Neural cell (in vitro differentiated cells): ENCODE measurements at regions not wholly inside any gene's neighbourhood (a gene's known extent, or its start where the extent isn't known, plus 50 kb on each side); places are given as distances from the start of the nearest gene placed in this dataset.

Source experiments
- H2AFZ ChIP-seq: fragments of 200-600, 300-800 bp; sonication (generic), shearing (Covaris generic); 2 replicates; pipeline ENCODE4 v1.6.0; 2014; ENCODE audit warnings: low read depth, mild to moderate bottlenecking, antibody characterized with exemption, low read length, moderate library complexity
- H3F3A ChIP-seq: fragments of 200-600 bp; shearing (Covaris generic); 2 replicates; pipeline ENCODE4 v1.6.1; 2016; ENCODE audit warnings: mild to moderate bottlenecking, moderate library complexity, mixed read lengths, antibody characterized with exemption, low read length; ENCODE audit not compliant: insufficient read depth, poor library complexity, severe bottlenecking
- H3K27ac ChIP-seq: fragments of 200-600, 300-800 bp; sonication (generic), shearing (Covaris generic); 2 replicates; pipeline ENCODE4 v1.5.1; 2014; ENCODE audit warnings: mild to moderate bottlenecking, low read length, moderate library complexity
- H3K27me3 ChIP-seq: fragments of 300-800, 200-600 bp; sonication (generic), shearing (Covaris generic); 2 replicates; pipeline ENCODE4 v1.6.0; 2014; ENCODE audit warnings: mild to moderate bottlenecking, low read depth, low read length, moderate library complexity; ENCODE audit not compliant: insufficient read depth
- H3K36me3 ChIP-seq: fragments of 300-800, 200-600 bp; sonication (generic), shearing (Covaris generic); 2 replicates; pipeline ENCODE4 v1.5.1; 2014; ENCODE audit warnings: mild to moderate bottlenecking, antibody characterized with exemption, low read length, moderate library complexity; ENCODE audit not compliant: insufficient read depth
- H3K4me2 ChIP-seq: fragments of 300-800, 200-600 bp; sonication (generic), shearing (Covaris generic); 2 replicates; pipeline ENCODE4 v1.6.0; 2014; ENCODE audit warnings: mild to moderate bottlenecking, low read length
- H3K4me3 ChIP-seq: fragments of 300-800, 200-600 bp; sonication (generic), shearing (Covaris generic); 2 replicates; pipeline ENCODE4 v1.5.1; 2014; ENCODE audit warnings: mild to moderate bottlenecking, low read length, moderate library complexity
- H3K79me2 ChIP-seq: fragments of 200-600 bp; shearing (Covaris generic); replicated peaks from 2 replicates; pipeline ENCODE4 v1.6.0; 2014; ENCODE audit warnings: mild to moderate bottlenecking, low read length, moderate library complexity; ENCODE audit not compliant: insufficient read depth
- H3K9ac ChIP-seq: fragments of 300-800, 200-600 bp; sonication (generic), shearing (Covaris generic); 2 replicates; pipeline ENCODE4 v1.6.1; 2016; ENCODE audit warnings: mild to moderate bottlenecking, low read length, mixed read lengths
- H3K9me2 ChIP-seq: fragments of 200-600 bp; shearing (Covaris generic); 2 replicates; pipeline ENCODE4 v1.6.1; 2016; ENCODE audit warnings: mild to moderate bottlenecking, low read length, mixed read lengths; ENCODE audit not compliant: insufficient read depth
- H3K9me3 ChIP-seq: fragments of 200-600, 300-800 bp; sonication (generic), shearing (Covaris generic); 2 replicates; pipeline ENCODE4 v1.6.1; 2016; ENCODE audit warnings: mild to moderate bottlenecking, mixed run types, low read length, moderate library complexity, mixed read lengths
- H4K20me1 ChIP-seq: fragments of 200-600 bp; shearing (Covaris generic); 2 replicates; pipeline ENCODE4 v1.6.1; 2016; ENCODE audit warnings: mild to moderate bottlenecking, mixed run types; ENCODE audit not compliant: insufficient read depth
- EP300 ChIP-seq: fragments of 450-650 bp; conservative IDR thresholded peaks from 2 replicates; pipeline ENCODE4 v1.6.1; 2014; ENCODE audit warnings: antibody characterized with exemption, mild to moderate bottlenecking, moderate library complexity; ENCODE audit not compliant: poor library complexity, severe bottlenecking
- EZH2 ChIP-seq: fragments of 200-600, 300-800 bp; shearing (Covaris generic), sonication (generic); IDR thresholded peaks from 2 replicates; pipeline ENCODE4 v1.6.1; 2014; ENCODE audit warnings: antibody characterized with exemption, low read length, borderline replicate concordance, mild to moderate bottlenecking; ENCODE audit not compliant: insufficient read depth, poor library complexity, severe bottlenecking
- MXI1 ChIP-seq: fragments of 450-650 bp; conservative IDR thresholded peaks from 2 replicates; pipeline ENCODE4 v1.6.1; 2014; ENCODE audit warnings: antibody characterized with exemption, mild to moderate bottlenecking; ENCODE audit not compliant: poor library complexity, severe bottlenecking
- POLR2AphosphoS5 ChIP-seq: IDR thresholded peaks from 2 replicates; pipeline ENCODE4 v1.6.1; 2012
- RAD21 ChIP-seq: fragments of 450-650 bp; conservative IDR thresholded peaks from 2 replicates; pipeline ENCODE4 v1.6.1; 2014; ENCODE audit warnings: antibody characterized with exemption, mild to moderate bottlenecking, moderate library complexity
- SMC3 ChIP-seq: fragments of 450-650 bp; conservative IDR thresholded peaks from 2 replicates; pipeline ENCODE4 v1.6.1; 2014; ENCODE audit warnings: antibody characterized with exemption, mild to moderate bottlenecking, moderate library complexity; ENCODE audit not compliant: poor library complexity
- TAF1 ChIP-seq: IDR thresholded peaks from 2 replicates; pipeline ENCODE4 v1.6.1; 2012; ENCODE audit warnings: low read depth
- TF ChIP-seq, protein P1 (sequence below): fragments of 450-650 bp; IDR thresholded peaks from 2 replicates; pipeline ENCODE4 v1.5.1; 2014; ENCODE audit warnings: antibody characterized with exemption, mild to moderate bottlenecking, moderate library complexity; ENCODE audit not compliant: poor library complexity, severe bottlenecking
- TF ChIP-seq, protein P2 (sequence below): IDR thresholded peaks from 2 replicates; pipeline ENCODE4 v1.6.1; 2012; ENCODE audit warnings: borderline replicate concordance

DNA sequence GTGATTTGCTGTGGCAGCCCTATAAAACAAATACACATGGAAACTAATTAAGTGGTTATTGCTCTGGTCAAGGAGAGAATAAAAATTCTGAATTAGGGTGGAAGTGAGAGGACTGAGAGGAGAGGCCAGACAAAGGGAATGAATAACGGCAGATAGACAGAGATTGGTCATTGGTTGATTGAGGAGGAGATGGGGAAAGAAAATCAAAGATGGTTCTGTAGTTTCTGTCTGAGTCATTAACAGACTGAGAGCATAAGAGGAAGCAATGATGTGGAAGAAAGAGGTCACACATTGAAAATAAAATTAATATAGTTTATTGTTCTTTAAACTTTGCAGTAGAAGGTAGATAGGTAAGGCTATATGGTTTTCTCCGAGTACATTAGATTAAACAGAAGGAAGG, 469.8 kb downstream of the ACTL7B start:
- H4K20me1 ChIP-seq: no peaks in the 10 kb centered on the region
- H3K9me3 ChIP-seq: no peaks in the 10 kb centered on the region
- H3K27me3 ChIP-seq: no peaks in the 10 kb centered on the region
- H3K9me2 ChIP-seq: no peaks in the 10 kb centered on the region
- TF ChIP-seq RAD21 (no peak), POLR2AphosphoS5 (no peak), EP300 (no peak), MXI1 (no peak), EZH2 (no peak), SMC3 (no peak), TAF1 (no peak)
- TF ChIP-seq, protein P1, sequence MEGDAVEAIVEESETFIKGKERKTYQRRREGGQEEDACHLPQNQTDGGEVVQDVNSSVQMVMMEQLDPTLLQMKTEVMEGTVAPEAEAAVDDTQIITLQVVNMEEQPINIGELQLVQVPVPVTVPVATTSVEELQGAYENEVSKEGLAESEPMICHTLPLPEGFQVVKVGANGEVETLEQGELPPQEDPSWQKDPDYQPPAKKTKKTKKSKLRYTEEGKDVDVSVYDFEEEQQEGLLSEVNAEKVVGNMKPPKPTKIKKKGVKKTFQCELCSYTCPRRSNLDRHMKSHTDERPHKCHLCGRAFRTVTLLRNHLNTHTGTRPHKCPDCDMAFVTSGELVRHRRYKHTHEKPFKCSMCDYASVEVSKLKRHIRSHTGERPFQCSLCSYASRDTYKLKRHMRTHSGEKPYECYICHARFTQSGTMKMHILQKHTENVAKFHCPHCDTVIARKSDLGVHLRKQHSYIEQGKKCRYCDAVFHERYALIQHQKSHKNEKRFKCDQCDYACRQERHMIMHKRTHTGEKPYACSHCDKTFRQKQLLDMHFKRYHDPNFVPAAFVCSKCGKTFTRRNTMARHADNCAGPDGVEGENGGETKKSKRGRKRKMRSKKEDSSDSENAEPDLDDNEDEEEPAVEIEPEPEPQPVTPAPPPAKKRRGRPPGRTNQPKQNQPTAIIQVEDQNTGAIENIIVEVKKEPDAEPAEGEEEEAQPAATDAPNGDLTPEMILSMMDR: no peak
- TF ChIP-seq, protein P2, sequence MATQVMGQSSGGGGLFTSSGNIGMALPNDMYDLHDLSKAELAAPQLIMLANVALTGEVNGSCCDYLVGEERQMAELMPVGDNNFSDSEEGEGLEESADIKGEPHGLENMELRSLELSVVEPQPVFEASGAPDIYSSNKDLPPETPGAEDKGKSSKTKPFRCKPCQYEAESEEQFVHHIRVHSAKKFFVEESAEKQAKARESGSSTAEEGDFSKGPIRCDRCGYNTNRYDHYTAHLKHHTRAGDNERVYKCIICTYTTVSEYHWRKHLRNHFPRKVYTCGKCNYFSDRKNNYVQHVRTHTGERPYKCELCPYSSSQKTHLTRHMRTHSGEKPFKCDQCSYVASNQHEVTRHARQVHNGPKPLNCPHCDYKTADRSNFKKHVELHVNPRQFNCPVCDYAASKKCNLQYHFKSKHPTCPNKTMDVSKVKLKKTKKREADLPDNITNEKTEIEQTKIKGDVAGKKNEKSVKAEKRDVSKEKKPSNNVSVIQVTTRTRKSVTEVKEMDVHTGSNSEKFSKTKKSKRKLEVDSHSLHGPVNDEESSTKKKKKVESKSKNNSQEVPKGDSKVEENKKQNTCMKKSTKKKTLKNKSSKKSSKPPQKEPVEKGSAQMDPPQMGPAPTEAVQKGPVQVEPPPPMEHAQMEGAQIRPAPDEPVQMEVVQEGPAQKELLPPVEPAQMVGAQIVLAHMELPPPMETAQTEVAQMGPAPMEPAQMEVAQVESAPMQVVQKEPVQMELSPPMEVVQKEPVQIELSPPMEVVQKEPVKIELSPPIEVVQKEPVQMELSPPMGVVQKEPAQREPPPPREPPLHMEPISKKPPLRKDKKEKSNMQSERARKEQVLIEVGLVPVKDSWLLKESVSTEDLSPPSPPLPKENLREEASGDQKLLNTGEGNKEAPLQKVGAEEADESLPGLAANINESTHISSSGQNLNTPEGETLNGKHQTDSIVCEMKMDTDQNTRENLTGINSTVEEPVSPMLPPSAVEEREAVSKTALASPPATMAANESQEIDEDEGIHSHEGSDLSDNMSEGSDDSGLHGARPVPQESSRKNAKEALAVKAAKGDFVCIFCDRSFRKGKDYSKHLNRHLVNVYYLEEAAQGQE: no peak
- no peaks in the 10 kb centered on the region for H3K79me2 ChIP-seq
- no peak overlapping the region for H3K27ac ChIP-seq
- H3K4me3 ChIP-seq: no peak overlapping the region
- H3K4me2 ChIP-seq: no peak overlapping the region
- H3K9ac ChIP-seq: no peak overlapping the region
- H3F3A ChIP-seq: no peaks in the 10 kb centered on the region
- H3K36me3 ChIP-seq: no peaks in the 10 kb centered on the region
- H2AFZ ChIP-seq: no peak overlapping the region

DNA sequence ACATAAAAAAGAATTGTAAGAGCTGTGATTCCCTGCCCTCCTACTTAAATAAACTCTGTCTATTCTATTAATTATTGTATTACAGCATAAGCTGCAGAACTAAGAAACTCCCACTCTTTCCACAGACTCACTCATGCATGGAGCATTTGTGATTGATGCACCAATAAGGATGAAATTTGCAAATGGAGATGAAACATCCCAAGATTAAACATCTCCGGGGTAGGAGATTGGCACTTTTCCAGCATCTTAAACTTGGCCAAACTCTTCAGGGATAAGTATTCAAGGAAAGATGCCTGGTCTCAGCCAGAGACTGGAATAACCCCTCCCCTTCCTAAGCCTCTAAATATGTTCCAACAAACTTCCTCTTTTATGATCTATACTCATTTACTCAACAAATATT, 472.0 kb downstream of the ACTL7B start:
- Histone ChIP-seq H3K9ac (no peak overlapping the region), H3K9me2 (no peaks in the 10 kb centered on the region), H3K36me3 (no peaks in the 10 kb centered on the region), H3K79me2 (no peaks in the 10 kb centered on the region), H3F3A (no peaks in the 10 kb centered on the region), H3K27ac (no peak overlapping the region), H2AFZ (no peak overlapping the region), H3K4me2 (no peak overlapping the region), H3K4me3 (no peak overlapping the region), H3K9me3 (no peaks in the 10 kb centered on the region), H3K27me3 (no peaks in the 10 kb centered on the region), H4K20me1 (no peaks in the 10 kb centered on the region)
- TF ChIP-seq TAF1 (no peak), MXI1 (no peak), POLR2AphosphoS5 (no peak), EZH2 (no peak), EP300 (no peak), RAD21 (no peak), SMC3 (no peak)
- TF ChIP-seq, protein P2: no peak
- TF ChIP-seq, protein P1: no peak
